Lung (tissue), 11 donors: ENCODE measurements at regions not wholly inside any gene's neighbourhood (a gene's known extent, or its start where the extent isn't known, plus 50 kb on each side); places are given as distances from the start of the nearest gene placed in this dataset.

Experiments used
- ATAC-seq: fragments of 200-7000 bp; cut with Tn5 transposase; one replicate; pipeline ENCODE4 v1.9.1; 2020; ENCODE audit warnings: moderate number of reproducible peaks; ENCODE audit not compliant: insufficient read depth, low FRiP score
- DNase-seq, 3 donors: peaks; one replicate each; pipeline ENCODE4 v3.0.0-alpha.2; 2013 to 2017
- H3K27ac ChIP-seq, 2 donors: one replicate each; pipeline ENCODE4 v1.5.1; 2013; ENCODE audit warnings: mild to moderate bottlenecking in 2 of 2, moderate library complexity in 2 of 2, control low read depth in 1 of 2, inconsistent platforms in 1 of 2, low read depth in 1 of 2, low read length in 1 of 2
- H3K27me3 ChIP-seq, 3 donors: one replicate each; pipeline ENCODE4 v1.5.1; 2013; ENCODE audit warnings: low read length in 2 of 3; ENCODE audit not compliant: control insufficient read depth in 3 of 3, insufficient read depth in 3 of 3
- H3K36me3 ChIP-seq, 4 donors: one replicate each; pipeline ENCODE4 v1.5.1; 2013; ENCODE audit warnings: low read length in 4 of 4, mild to moderate bottlenecking in 1 of 4, moderate library complexity in 1 of 4; ENCODE audit not compliant: control insufficient read depth in 4 of 4, insufficient read depth in 4 of 4
- H3K4me1 ChIP-seq, 5 donors: one replicate each; pipeline ENCODE4 v1.5.1; 2013; ENCODE audit warnings: low read length in 5 of 5, mild to moderate bottlenecking in 2 of 5, moderate library complexity in 1 of 5; ENCODE audit not compliant: control insufficient read depth in 5 of 5, insufficient read depth in 5 of 5
- H3K4me3 ChIP-seq: one replicate; pipeline ENCODE4 v1.5.1; 2013; ENCODE audit warnings: mild to moderate bottlenecking, control low read depth, moderate library complexity
- H3K9ac ChIP-seq, 2 donors: one replicate each; pipeline ENCODE4 v1.5.1; 2013; ENCODE audit warnings: low read length in 2 of 2, control low read depth in 1 of 2; ENCODE audit not compliant: insufficient read depth in 1 of 2
- H3K9me3 ChIP-seq, 4 donors: one replicate each; pipeline ENCODE4 v1.5.1; 2013; ENCODE audit warnings: low read length in 3 of 4, mild to moderate bottlenecking in 1 of 4, moderate library complexity in 1 of 4; ENCODE audit not compliant: control insufficient read depth in 4 of 4, insufficient read depth in 3 of 4
- WGBS, 2 donors: extraction: QIAGEN DNeasy Blood & Tissue Kit; methylation state at CpG; one replicate each; pipeline ENCODE4 v1.1.7; 2013; 5-methylcytosine and 5-hydroxymethylcytosine counted together
- TF ChIP-seq, protein P1 (sequence below): IDR thresholded peaks from 2 replicates; pipeline ENCODE4 v1.5.1; 2012; ENCODE audit warnings: mild to moderate bottlenecking; ENCODE audit errors: control extremely low read depth, extremely low read depth
- donor health status: control.
- donor health status: control.
- donor health status: Bipolar disorder and iron deficiency.
- donor health status: healthy.
- donor health status: DM: yes; HTN: yes; CAD: no.

DNA sequence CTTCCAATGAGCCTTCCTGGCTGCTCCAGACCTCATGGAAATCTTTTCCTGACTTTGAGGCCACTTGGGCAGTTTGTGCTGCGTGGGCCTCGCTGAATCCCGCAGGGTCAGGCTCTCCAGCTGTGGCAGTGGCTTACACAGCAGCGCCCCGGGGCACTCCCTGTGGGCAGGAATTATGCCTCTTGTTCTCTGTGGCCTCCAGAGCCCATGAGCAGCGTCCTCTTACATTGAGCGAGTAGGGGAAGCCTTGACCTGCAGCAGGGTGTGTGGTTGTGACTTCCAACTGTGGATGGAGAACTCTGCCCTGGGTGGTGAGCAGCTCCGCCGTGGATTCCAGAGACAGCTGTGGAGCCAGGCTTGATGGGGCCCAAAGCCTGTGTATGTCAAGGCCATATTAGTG, 180.8 kb downstream of the GLI2 start:
- Histone ChIP-seq H3K36me3 (peaks cover 0 to 5% (median 2%) of the 10 kb centered on the region in 4 donors), H3K4me1 (peaks cover 16 to 83% (median 35%) of the 10 kb centered on the region in 5 donors)

DNA sequence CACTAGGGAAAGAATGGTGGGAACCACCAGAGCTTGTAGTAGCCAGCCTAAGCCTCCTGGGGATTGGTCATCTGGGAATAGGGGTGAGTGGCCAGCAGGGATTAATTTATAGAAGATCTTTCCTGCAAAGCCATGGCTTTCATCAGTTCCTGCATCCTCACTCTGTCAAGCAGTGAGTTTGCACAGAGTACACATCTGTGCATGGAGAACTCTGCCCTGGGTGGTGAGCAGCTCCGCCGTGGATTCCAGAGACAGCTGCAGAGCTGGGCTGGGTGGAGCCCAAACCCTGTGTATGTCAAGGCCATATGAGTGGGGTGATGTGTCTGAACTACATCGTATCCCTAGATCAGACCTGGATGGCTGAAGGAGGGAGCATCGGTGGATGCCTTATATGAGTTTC, 182.2 kb downstream of the GLI2 start:
- no peak for DNase-seq
- Histone ChIP-seq H3K27ac (no peak overlapping the region), H3K4me3 (no peak overlapping the region), H3K4me1 (peaks cover 16 to 68% (median 26%) of the 10 kb centered on the region in 5 donors), H3K9ac (no peak overlapping the region), H3K27me3 (peaks cover 0 to 3% (median 3%) of the 10 kb centered on the region in 3 donors), H3K9me3 (no peaks in the 10 kb centered on the region), H3K36me3 (peaks cover 0 to 5% (median 2%) of the 10 kb centered on the region in 4 donors)
- ATAC-seq = no peak
- WGBS, 2 donors = 77 to 92% methylated on average over 4 of the region's 4 CpGs
- TF ChIP-seq, protein P1, sequence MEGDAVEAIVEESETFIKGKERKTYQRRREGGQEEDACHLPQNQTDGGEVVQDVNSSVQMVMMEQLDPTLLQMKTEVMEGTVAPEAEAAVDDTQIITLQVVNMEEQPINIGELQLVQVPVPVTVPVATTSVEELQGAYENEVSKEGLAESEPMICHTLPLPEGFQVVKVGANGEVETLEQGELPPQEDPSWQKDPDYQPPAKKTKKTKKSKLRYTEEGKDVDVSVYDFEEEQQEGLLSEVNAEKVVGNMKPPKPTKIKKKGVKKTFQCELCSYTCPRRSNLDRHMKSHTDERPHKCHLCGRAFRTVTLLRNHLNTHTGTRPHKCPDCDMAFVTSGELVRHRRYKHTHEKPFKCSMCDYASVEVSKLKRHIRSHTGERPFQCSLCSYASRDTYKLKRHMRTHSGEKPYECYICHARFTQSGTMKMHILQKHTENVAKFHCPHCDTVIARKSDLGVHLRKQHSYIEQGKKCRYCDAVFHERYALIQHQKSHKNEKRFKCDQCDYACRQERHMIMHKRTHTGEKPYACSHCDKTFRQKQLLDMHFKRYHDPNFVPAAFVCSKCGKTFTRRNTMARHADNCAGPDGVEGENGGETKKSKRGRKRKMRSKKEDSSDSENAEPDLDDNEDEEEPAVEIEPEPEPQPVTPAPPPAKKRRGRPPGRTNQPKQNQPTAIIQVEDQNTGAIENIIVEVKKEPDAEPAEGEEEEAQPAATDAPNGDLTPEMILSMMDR = no peak

More for the DNA sequence above, 180.8 kb downstream of the GLI2 start:
- Histone ChIP-seq H3K9ac (no peak overlapping the region), H3K27ac (no peak overlapping the region), H3K9me3 (no peaks in the 10 kb centered on the region), H3K4me3 (no peak overlapping the region), H3K27me3 (peaks cover 0 to 3% (median 3%) of the 10 kb centered on the region in 3 donors)
- ATAC-seq = no peak
- TF ChIP-seq, protein P1 = no peak
- 93% methylated on average over 9 of the region's 9 CpGs for WGBS, 2 donors
- no peak for DNase-seq

DNA sequence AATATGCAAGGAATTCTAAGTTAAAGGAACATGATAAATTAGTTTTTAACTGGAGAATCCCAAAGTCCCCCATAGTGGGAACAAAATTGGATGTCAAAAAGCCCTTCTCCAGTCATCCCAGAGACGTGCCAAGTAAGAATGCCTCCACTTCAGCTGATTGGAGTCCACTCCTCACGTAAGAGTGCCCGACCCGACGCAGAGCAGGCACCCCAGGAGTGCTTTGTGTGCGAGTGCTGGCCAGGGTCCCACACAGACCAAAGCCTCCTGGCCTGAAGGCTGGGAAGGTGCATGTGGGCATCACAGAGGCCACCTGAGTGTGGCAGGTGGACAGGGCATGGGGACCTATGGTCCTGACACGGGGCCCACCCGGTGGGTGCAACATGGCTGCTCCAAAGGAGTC, 183.5 kb downstream of the GLI2 start:
- DNase-seq = no peak
- TF ChIP-seq, protein P1 = no peak
- Histone ChIP-seq H3K4me3 (no peak overlapping the region), H3K9ac (no peak overlapping the region), H3K4me1 (peaks cover 8 to 55% (median 17%) of the 10 kb centered on the region in 5 donors), H3K27me3 (peaks cover 0 to 6% (median 3%) of the 10 kb centered on the region in 3 donors), H3K27ac (no peak overlapping the region), H3K36me3 (peaks cover 0 to 13% (median 5%) of the 10 kb centered on the region in 4 donors), H3K9me3 (no peaks in the 10 kb centered on the region)
- WGBS, 2 donors = 90 to 94% methylated on average over 8 of the region's 8 CpGs
- no peak for ATAC-seq
